ENCODE measurements at regions not wholly inside any gene's neighbourhood (a gene's known extent, or its start where the extent isn't known, plus 50 kb on each side); places are given as distances from the start of the nearest gene placed in this dataset.

- Mint-ChIP-seq H3K27ac (ENCODE audit: unreplicated experiment) (no peak overlapping the region), H3K4me3 (ENCODE audit: unreplicated experiment) (no peak overlapping the region), H3K27me3 (ENCODE audit: insufficient read depth, unreplicated experiment) (peaks cover 11% of the 10 kb centered on the region), H3K4me1 (ENCODE audit: low read depth, unreplicated experiment) (peaks cover 7% of the 10 kb centered on the region), H3K9me3 (ENCODE audit: unreplicated experiment) (no peaks in the 10 kb centered on the region), H3K36me3 (ENCODE audit: insufficient read depth, unreplicated experiment) (no peaks in the 10 kb centered on the region)
- H3K27me3 ChIP-seq (replicated peaks; ENCODE audit: control insufficient read depth, insufficient read depth, low read length) = no peaks in the 10 kb centered on the region
- peaks cover 14% of the 10 kb centered on the region; the same call in 1 of the 2 replicates for H3K4me1 ChIP-seq
- no TSS peak for BruUV-seq (replicated peaks)
- H3K36me3 ChIP-seq (ENCODE audit: control insufficient read depth, insufficient read depth, low read length) = no peaks in the 10 kb centered on the region
- no peaks in the 10 kb centered on the region for H3K9me3 ChIP-seq
- no peak for TF ChIP-seq CTCF (IDR thresholded peaks at IDR 0.05; ENCODE audit: insufficient read depth in 1 of 2, low read depth in 1 of 2, low read length in 1 of 2, severe bottlenecking in 1 of 2, unreplicated experiment in 1 of 2)
- no peak overlapping the region for H3K4me3 ChIP-seq (ENCODE audit: low read depth, low read length)
- ChIA-PET POLR2A (no interaction called here), CTCF (no interaction called here)
- DNase-seq = no peak
- intact Hi-C loops (cut with micrococcal nuclease; ENCODE audit: unreplicated experiment) = no loop called here
Measured at GRCh38 chr2:118198268-118198667, 110.0 kb downstream of the INSIG2 start.

GRCh38 chr2:118197011-118197675 is 108.9 kb downstream of the INSIG2 start:
- intact Hi-C loops (cut with micrococcal nuclease; ENCODE audit: unreplicated experiment) = no loop called here
- DNase-seq = peak in 1 of 2 experiments; percentile 24
- no peaks in the 10 kb centered on the region for H3K36me3 ChIP-seq (ENCODE audit: control insufficient read depth, insufficient read depth, low read length)
- no peaks in the 10 kb centered on the region for H3K9me3 Mint-ChIP-seq (ENCODE audit: unreplicated experiment)
- H3K9me3 ChIP-seq = no peaks in the 10 kb centered on the region
- no TSS peak for BruUV-seq (replicated peaks)
- H3K27me3 Mint-ChIP-seq (ENCODE audit: insufficient read depth, unreplicated experiment) = peaks cover 10% of the 10 kb centered on the region
- no peak for TF ChIP-seq CTCF (IDR thresholded peaks at IDR 0.05; ENCODE audit: insufficient read depth in 1 of 2, low read depth in 1 of 2, low read length in 1 of 2, severe bottlenecking in 1 of 2, unreplicated experiment in 1 of 2)
- no peak overlapping the region for H3K4me3 Mint-ChIP-seq (ENCODE audit: unreplicated experiment)
- ChIA-PET CTCF (no interaction called here), POLR2A (no interaction called here)
- H3K4me3 ChIP-seq (ENCODE audit: low read depth, low read length) = no peak overlapping the region
- H3K27me3 ChIP-seq (replicated peaks; ENCODE audit: control insufficient read depth, insufficient read depth, low read length) = no peaks in the 10 kb centered on the region
- H3K27ac Mint-ChIP-seq (ENCODE audit: unreplicated experiment) = no peak overlapping the region
- H3K4me1 Mint-ChIP-seq (ENCODE audit: low read depth, unreplicated experiment) = peaks cover 7% of the 10 kb centered on the region
- peaks cover 14% of the 10 kb centered on the region; the same call in 1 of the 2 replicates for H3K4me1 ChIP-seq
- no peaks in the 10 kb centered on the region for H3K36me3 Mint-ChIP-seq (ENCODE audit: insufficient read depth, unreplicated experiment)

GRCh38 chr2:118190474-118190873 is 102.2 kb downstream of the INSIG2 start:
- ChIA-PET CTCF (no interaction called here), POLR2A (no interaction called here)
- Mint-ChIP-seq H3K4me3 (ENCODE audit: unreplicated experiment) (no peak overlapping the region), H3K27me3 (ENCODE audit: insufficient read depth, unreplicated experiment) (peaks cover 9% of the 10 kb centered on the region), H3K27ac (ENCODE audit: unreplicated experiment) (no peak overlapping the region), H3K4me1 (ENCODE audit: low read depth, unreplicated experiment) (no peaks in the 10 kb centered on the region), H3K9me3 (ENCODE audit: unreplicated experiment) (no peaks in the 10 kb centered on the region), H3K36me3 (ENCODE audit: insufficient read depth, unreplicated experiment) (peaks cover 7% of the 10 kb centered on the region)
- intact Hi-C loops (cut with micrococcal nuclease; ENCODE audit: unreplicated experiment) = no loop called here
- TF ChIP-seq CTCF (IDR thresholded peaks at IDR 0.05; ENCODE audit: insufficient read depth in 1 of 2, low read depth in 1 of 2, low read length in 1 of 2, severe bottlenecking in 1 of 2, unreplicated experiment in 1 of 2) = no peak
- H3K4me1 ChIP-seq = no peaks in the 10 kb centered on the region
- BruUV-seq (replicated peaks) = no TSS peak
- no peaks in the 10 kb centered on the region for H3K36me3 ChIP-seq (ENCODE audit: control insufficient read depth, insufficient read depth, low read length)
- no peak overlapping the region for H3K4me3 ChIP-seq (ENCODE audit: low read depth, low read length)
- H3K27me3 ChIP-seq (replicated peaks; ENCODE audit: control insufficient read depth, insufficient read depth, low read length) = no peaks in the 10 kb centered on the region
- no peak for DNase-seq
- H3K9me3 ChIP-seq = no peaks in the 10 kb centered on the region

Measured in Caco-2 (cell line).